22Rv1 (cell line): ENCODE measurements at regions not wholly inside any gene's neighbourhood (a gene's known extent, or its start where the extent isn't known, plus 50 kb on each side); places are given as distances from the start of the nearest gene placed in this dataset.
"Not testable (repeated sequence)": the region's sequence is repeated elsewhere in the genome, so short reads cannot be mapped to it uniquely, and the experiment has no call there.

ENCODE experiments used
- H3K27ac ChIP-seq: fragments of 450-650 bp; 2 replicates; pipeline ENCODE4 v1.5.1; 2017
- CTCF ChIP-seq: fragments of 450-650 bp; IDR thresholded peaks from 2 replicates; pipeline ENCODE4 v1.5.1; 2017; ENCODE audit warnings: mild to moderate bottlenecking
- ZFX ChIP-seq: fragments of 450-650 bp; IDR thresholded peaks from 2 replicates; pipeline ENCODE4 v1.6.1; 2017; ENCODE audit warnings: antibody characterized with exemption, borderline replicate concordance

DNA sequence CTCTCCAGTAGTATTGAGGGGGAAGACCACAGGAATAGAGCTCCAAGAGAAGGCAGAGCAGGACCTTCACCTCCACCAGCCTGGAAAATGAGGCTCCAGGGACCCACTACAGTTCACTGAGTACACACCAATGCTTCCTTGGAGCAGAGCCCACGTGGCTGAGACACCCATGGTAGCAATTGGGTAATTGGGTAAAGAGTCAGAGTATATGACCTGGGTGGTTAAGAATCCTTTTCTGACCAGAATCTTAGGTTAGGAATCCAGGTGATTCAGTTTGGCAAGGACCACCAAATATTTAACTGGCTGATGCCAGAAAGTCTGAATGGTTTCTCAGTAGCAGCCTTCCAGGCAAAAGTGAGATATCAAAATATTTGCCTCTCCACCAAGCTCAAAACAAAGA lies 107.7 kb downstream of the MDH1 start:
- no peak overlapping the region for H3K27ac ChIP-seq
- TF ChIP-seq CTCF (no peak), ZFX (no peak)

- TF ChIP-seq ZFX (no peak), CTCF (no peak)
- H3K27ac ChIP-seq: no peak overlapping the region
Measured at GRCh38 chr2:63697160-63697559, 108.4 kb downstream of the MDH1 start.

DNA sequence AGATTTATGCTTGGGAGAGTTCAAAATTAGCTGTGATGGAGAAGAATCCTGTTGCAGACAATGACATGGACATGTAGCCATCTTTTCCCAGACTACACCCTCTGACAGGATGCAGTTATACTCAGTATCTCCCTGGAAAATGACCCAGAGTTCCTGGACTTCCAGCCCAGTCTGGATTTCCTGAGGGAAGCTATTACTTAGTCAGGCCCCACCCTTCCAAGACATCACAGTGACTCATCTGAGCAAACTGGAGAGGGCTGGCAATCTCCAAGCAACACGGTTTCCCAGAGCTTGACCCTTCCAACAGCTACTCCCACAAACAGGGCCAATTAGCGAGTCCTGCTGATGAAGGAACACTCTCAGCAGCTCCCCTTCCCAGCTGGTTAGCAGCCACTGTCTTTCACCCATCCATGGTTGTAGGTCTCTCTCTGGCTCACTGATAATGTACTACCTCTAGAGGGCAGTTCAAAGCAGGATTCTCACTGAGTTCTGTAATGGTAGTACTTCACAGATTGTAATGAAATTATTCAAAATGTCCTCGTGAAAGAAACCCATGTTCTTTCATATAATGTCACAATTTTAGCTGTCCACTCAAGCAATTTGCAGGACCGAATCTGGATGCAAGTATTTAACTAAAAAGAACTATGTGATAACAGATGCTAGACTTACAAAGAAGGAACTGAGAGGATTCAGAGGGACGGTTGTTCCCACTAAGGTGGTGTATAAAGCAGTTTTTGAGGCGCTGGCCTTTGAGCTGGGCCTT lies 110.2 kb downstream of the MDH1 start:
- TF ChIP-seq ZFX (no peak), CTCF (peak; percentile 72)
- no peak overlapping the region for H3K27ac ChIP-seq

GRCh38 chr2:63699549-63699839 lies 110.7 kb downstream of the MDH1 start:
- TF ChIP-seq ZFX: no peak
- no peak for TF ChIP-seq CTCF
- H3K27ac ChIP-seq: no peak overlapping the region

GRCh38 chr2:63700271-63700670 lies 111.5 kb downstream of the MDH1 start:
- no peak overlapping the region for H3K27ac ChIP-seq
- TF ChIP-seq ZFX: no peak
- no peak for TF ChIP-seq CTCF

GRCh38 chr2:63701406-63701805 lies 112.6 kb downstream of the MDH1 start:
- TF ChIP-seq CTCF (no peak), ZFX (no peak)
- H3K27ac ChIP-seq: no peak overlapping the region

GRCh38 chr2:63706084-63706483 lies 117.3 kb downstream of the MDH1 start:
- not testable (repeated sequence) for H3K27ac ChIP-seq

GRCh38 chr2:63710732-63711131 lies 122.0 kb downstream of the MDH1 start:
- H3K27ac ChIP-seq: no peak overlapping the region
- TF ChIP-seq ZFX: no peak
- no peak for TF ChIP-seq CTCF
